22Rv1 (cell line): ENCODE measurements at regions not wholly inside any gene's neighbourhood (a gene's known extent, or its start where the extent isn't known, plus 50 kb on each side); places are given as distances from the start of the nearest gene placed in this dataset.
"Not testable (repeated sequence)": the region's sequence is repeated elsewhere in the genome, so short reads cannot be mapped to it uniquely, and the experiment has no call there.

Source experiments
- ZFX ChIP-seq: fragments of 450-650 bp; IDR thresholded peaks from 2 replicates; pipeline ENCODE4 v1.6.1; 2017; ENCODE audit warnings: antibody characterized with exemption, borderline replicate concordance
- TF ChIP-seq, protein P1 (sequence below): fragments of 450-650 bp; IDR thresholded peaks from 2 replicates; pipeline ENCODE4 v1.5.1; 2017; ENCODE audit warnings: mild to moderate bottlenecking

DNA sequence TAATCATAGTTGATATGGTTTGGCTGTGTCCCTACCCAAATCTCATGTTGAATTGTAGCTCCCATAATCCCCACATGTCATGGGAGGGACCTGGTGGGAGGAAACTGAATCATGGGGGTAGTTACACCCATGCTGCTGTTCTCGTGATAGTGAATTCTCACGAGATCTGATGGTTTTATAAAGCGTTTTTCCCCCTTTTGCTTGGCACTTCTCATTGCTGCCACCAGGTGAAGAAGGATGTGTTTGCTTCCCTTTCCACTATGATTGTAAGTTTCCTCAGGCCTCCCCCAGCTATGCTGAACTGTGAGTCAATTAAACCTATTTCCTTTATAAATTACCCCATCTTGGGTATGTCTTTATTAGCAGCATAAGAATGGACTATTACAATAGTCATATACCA lies 86.0 kb upstream of the MID1 start:
- TF ChIP-seq, protein P1, sequence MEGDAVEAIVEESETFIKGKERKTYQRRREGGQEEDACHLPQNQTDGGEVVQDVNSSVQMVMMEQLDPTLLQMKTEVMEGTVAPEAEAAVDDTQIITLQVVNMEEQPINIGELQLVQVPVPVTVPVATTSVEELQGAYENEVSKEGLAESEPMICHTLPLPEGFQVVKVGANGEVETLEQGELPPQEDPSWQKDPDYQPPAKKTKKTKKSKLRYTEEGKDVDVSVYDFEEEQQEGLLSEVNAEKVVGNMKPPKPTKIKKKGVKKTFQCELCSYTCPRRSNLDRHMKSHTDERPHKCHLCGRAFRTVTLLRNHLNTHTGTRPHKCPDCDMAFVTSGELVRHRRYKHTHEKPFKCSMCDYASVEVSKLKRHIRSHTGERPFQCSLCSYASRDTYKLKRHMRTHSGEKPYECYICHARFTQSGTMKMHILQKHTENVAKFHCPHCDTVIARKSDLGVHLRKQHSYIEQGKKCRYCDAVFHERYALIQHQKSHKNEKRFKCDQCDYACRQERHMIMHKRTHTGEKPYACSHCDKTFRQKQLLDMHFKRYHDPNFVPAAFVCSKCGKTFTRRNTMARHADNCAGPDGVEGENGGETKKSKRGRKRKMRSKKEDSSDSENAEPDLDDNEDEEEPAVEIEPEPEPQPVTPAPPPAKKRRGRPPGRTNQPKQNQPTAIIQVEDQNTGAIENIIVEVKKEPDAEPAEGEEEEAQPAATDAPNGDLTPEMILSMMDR, result not testable (repeated sequence)
- not testable (repeated sequence) for TF ChIP-seq ZFX
